HEK293 (cell line): ENCODE measurements at regions not wholly inside any gene's neighbourhood (a gene's known extent, or its start where the extent isn't known, plus 50 kb on each side); places are given as distances from the start of the nearest gene placed in this dataset.

Experiments
- CTCF ChIA-PET: fragments of 350-600 bp; formaldehyde crosslinking; extraction: SDS; loops from one replicate; lab custom pipeline; 2021; ENCODE audit warnings: antibody characterized with exemption; lab: Yijun Ruan, JAX
- POLR2A ChIA-PET: fragments of 300-600 bp; formaldehyde crosslinking; extraction: SDS; loops from one replicate; lab custom pipeline; 2020; ENCODE audit warnings: antibody characterized with exemption, inconsistent platforms; lab: Yijun Ruan, JAX
- H3K27ac ChIP-seq: fragments of 200-500 bp; sonication (Bioruptor generic); 2 replicates; pipeline ENCODE4 v1.5.1; 2014; ENCODE audit warnings: low read depth, low read length, control low read depth, inconsistent platforms; ENCODE audit errors: extremely low read depth
- H3K36me3 ChIP-seq, 2 experiments: fragments of 200-500 bp in 1 of 2; sonication (Bioruptor generic) in 1 of 2; 1 replicate in 1 of 2; 2 replicates in 1 of 2; pipeline ENCODE4 v1.5.1; 2014 to 2017; ENCODE audit warnings: inconsistent platforms in 2 of 2, low read length in 2 of 2; ENCODE audit not compliant: control insufficient read depth in 2 of 2, insufficient read depth in 1 of 2
- H3K4me1 ChIP-seq: fragments of 200-500 bp; sonication (Bioruptor generic); 2 replicates; pipeline ENCODE4 v1.5.1; 2014; ENCODE audit warnings: mild to moderate bottlenecking, low read length, inconsistent platforms; ENCODE audit not compliant: control insufficient read depth, insufficient read depth
- H3K4me3 ChIP-seq: 2 replicates; pipeline ENCODE4 v1.5.1; 2011; ENCODE audit warnings: low read depth, mild to moderate bottlenecking, control low read depth, low read length, moderate library complexity
- H3K9me3 ChIP-seq: fragments of 200-500 bp; sonication (Bioruptor generic); 2 replicates; pipeline ENCODE4 v1.5.1; 2014; ENCODE audit warnings: low read depth, low read length, inconsistent platforms; ENCODE audit not compliant: control insufficient read depth, insufficient read depth
- EGR2 ChIP-seq: fragments of 450-650 bp; formaldehyde crosslinking; IDR thresholded peaks from 2 replicates; pipeline ENCODE4 v1.5.1; 2016; ENCODE audit warnings: low read depth, missing biosample characterization, missing genetic modification characterization
- KLF8 ChIP-seq: fragments of 450-650 bp; formaldehyde crosslinking; IDR thresholded peaks from 2 replicates; pipeline ENCODE4 v1.5.1; 2016; ENCODE audit warnings: missing biosample characterization, missing genetic modification characterization
- OSR2 ChIP-seq: fragments of 450-650 bp; formaldehyde crosslinking; IDR thresholded peaks from 2 replicates; pipeline ENCODE4 v1.5.1; 2016; ENCODE audit warnings: missing biosample characterization, missing genetic modification characterization
- REPIN1 ChIP-seq: fragments of 450-650 bp; formaldehyde crosslinking; IDR thresholded peaks from 2 replicates; pipeline ENCODE4 v1.5.1; 2017; ENCODE audit warnings: missing biosample characterization, missing genetic modification characterization, low read depth
- WT1 ChIP-seq: fragments of 450-650 bp; formaldehyde crosslinking; IDR thresholded peaks from 2 replicates; pipeline ENCODE4 v1.5.1; 2016; ENCODE audit warnings: missing biosample characterization, missing genetic modification characterization
- ZFP37 ChIP-seq: fragments of 450-650 bp; formaldehyde crosslinking; IDR thresholded peaks from 2 replicates; pipeline ENCODE4 v1.5.1; 2016; ENCODE audit warnings: missing biosample characterization, missing genetic modification characterization
- ZNF10 ChIP-seq: fragments of 450-650 bp; formaldehyde crosslinking; IDR thresholded peaks from 2 replicates; pipeline ENCODE4 v1.5.1; 2017; ENCODE audit warnings: missing biosample characterization, missing genetic modification characterization
- ZNF140 ChIP-seq: fragments of 450-650 bp; formaldehyde crosslinking; IDR thresholded peaks from 2 replicates; pipeline ENCODE4 v1.5.1; 2016; ENCODE audit warnings: missing biosample characterization, missing genetic modification characterization
- ZNF211 ChIP-seq: fragments of 450-650 bp; formaldehyde crosslinking; IDR thresholded peaks from 2 replicates; pipeline ENCODE4 v1.5.1; 2016; ENCODE audit warnings: low read depth, missing biosample characterization, missing genetic modification characterization
- ZNF544 ChIP-seq: fragments of 450-650 bp; formaldehyde crosslinking; IDR thresholded peaks from 2 replicates; pipeline ENCODE4 v1.5.0; 2017; ENCODE audit warnings: missing biosample characterization, missing genetic modification characterization
- ZNF548 ChIP-seq: fragments of 450-650 bp; formaldehyde crosslinking; IDR thresholded peaks from 2 replicates; pipeline ENCODE4 v1.5.1; 2016; ENCODE audit warnings: missing biosample characterization, missing genetic modification characterization
- ZNF629 ChIP-seq: fragments of 450-650 bp; formaldehyde crosslinking; IDR thresholded peaks from 2 replicates; pipeline ENCODE4 v1.5.1; 2017; ENCODE audit warnings: missing biosample characterization, missing genetic modification characterization
- ZNF76 ChIP-seq: fragments of 450-650 bp; formaldehyde crosslinking; IDR thresholded peaks from 2 replicates; pipeline ENCODE4; 2016; ENCODE audit warnings: low read depth, missing biosample characterization, missing genetic modification characterization, borderline replicate concordance
- ZSCAN23 ChIP-seq: fragments of 450-650 bp; formaldehyde crosslinking; IDR thresholded peaks from 2 replicates; pipeline ENCODE4 v1.5.1; 2016; ENCODE audit warnings: missing biosample characterization, missing genetic modification characterization
- TF ChIP-seq, protein P1 (sequence below): fragments of 450-650 bp; formaldehyde crosslinking; IDR thresholded peaks from 2 replicates; pipeline ENCODE4 v1.5.1; 2017; ENCODE audit warnings: missing biosample characterization, missing genetic modification characterization
- TF ChIP-seq, protein P2 (sequence below): fragments of 450-650 bp; formaldehyde crosslinking; IDR thresholded peaks from 2 replicates; pipeline ENCODE4 v1.5.1; 2016; ENCODE audit warnings: missing biosample characterization, missing genetic modification characterization
- TF ChIP-seq, protein P3 (sequence below): fragments of 450-650 bp; formaldehyde crosslinking; conservative IDR thresholded peaks from 2 replicates; pipeline ENCODE4 v1.5.1; 2016; ENCODE audit warnings: low read depth, missing biosample characterization, missing genetic modification characterization

DNA sequence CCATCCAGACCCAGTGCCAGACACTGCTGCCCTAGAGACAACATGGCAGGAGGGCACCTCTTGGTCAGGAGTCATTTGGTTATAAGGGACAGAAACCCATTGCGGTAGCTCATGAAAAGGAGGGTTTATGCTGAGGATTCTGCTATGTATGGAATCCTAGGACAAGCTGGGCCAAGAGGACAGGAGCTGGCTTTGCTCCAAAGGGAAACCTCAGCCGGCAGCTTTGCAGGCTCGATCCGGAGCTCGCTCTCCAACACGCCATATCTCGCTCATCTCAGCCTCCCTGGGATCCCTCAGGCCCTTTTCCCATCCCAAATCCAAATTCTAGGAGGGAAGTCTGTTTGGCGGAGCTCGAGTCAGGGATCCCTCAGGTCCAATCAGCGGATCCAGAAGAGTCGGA, 345.7 kb downstream of the GLRX3 start (continued):
- TF ChIP-seq ZNF544 (tag by site-specific recombination) = no peak
- no peak for TF ChIP-seq ZFP37 (tag by site-specific recombination)
- TF ChIP-seq, protein P1, sequence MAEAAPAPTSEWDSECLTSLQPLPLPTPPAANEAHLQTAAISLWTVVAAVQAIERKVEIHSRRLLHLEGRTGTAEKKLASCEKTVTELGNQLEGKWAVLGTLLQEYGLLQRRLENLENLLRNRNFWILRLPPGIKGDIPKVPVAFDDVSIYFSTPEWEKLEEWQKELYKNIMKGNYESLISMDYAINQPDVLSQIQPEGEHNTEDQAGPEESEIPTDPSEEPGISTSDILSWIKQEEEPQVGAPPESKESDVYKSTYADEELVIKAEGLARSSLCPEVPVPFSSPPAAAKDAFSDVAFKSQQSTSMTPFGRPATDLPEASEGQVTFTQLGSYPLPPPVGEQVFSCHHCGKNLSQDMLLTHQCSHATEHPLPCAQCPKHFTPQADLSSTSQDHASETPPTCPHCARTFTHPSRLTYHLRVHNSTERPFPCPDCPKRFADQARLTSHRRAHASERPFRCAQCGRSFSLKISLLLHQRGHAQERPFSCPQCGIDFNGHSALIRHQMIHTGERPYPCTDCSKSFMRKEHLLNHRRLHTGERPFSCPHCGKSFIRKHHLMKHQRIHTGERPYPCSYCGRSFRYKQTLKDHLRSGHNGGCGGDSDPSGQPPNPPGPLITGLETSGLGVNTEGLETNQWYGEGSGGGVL = no peak
- TF ChIP-seq ZNF10 = no peak
- TF ChIP-seq, protein P2, sequence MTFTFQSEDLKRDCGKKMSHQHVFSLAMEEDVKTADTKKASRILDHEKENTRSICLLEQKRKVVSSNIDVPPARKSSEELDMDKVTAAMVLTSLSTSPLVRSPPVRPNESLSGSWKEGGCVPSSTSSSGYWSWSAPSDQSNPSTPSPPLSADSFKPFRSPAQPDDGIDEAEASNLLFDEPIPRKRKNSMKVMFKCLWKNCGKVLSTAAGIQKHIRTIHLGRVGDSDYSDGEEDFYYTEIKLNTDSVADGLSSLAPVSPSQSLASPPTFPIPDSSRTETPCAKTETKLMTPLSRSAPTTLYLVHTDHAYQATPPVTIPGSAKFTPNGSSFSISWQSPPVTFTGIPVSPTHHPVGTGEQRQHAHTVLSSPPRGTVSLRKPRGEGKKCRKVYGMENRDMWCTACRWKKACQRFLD = no peak
- TF ChIP-seq ZNF76 (tag by site-specific recombination) = no peak
- TF ChIP-seq ZNF211 (tag by site-specific recombination) = no peak

DNA sequence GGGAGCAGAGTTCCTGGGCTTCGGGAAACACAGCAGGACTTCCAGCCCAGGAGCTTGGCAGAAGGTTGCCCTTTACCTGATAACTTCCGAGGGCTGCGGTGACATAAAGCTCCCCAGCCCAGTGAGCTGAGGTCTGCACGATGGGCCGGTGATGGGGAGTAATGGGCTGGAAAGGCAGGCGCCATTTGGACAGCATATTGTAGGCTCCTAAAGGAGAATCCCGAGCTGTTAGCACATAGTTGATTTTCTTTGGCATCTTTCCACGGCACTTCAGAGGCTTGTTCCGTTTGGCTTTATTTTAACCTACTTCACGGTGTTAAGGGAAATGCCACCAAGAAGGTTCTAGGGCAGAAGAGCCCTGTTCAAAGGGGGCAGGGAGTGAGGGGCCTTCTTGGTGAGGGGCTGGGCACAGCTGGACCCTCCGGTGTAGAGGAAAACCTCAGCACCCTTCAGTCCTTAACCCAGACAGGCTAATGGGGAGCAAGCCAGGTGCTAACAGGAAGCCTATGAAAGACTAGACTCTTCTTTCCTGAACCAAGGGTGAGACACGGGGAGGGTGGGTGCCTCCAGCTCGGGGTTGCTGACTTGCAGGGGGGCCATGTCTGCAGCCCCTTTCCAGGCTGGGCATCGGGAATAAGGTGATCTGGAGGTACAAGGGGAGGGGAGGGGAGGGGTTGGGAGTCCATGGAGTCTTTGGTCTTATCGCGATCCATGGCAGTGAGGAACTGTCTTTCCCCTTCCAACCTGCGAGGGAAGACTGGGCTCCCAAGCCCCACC, 347.7 kb downstream of the GLRX3 start:
- CTCF ChIA-PET = no interaction called here
- TF ChIP-seq EGR2 (tag by site-specific recombination) (no peak), KLF8 (no peak)

DNA sequence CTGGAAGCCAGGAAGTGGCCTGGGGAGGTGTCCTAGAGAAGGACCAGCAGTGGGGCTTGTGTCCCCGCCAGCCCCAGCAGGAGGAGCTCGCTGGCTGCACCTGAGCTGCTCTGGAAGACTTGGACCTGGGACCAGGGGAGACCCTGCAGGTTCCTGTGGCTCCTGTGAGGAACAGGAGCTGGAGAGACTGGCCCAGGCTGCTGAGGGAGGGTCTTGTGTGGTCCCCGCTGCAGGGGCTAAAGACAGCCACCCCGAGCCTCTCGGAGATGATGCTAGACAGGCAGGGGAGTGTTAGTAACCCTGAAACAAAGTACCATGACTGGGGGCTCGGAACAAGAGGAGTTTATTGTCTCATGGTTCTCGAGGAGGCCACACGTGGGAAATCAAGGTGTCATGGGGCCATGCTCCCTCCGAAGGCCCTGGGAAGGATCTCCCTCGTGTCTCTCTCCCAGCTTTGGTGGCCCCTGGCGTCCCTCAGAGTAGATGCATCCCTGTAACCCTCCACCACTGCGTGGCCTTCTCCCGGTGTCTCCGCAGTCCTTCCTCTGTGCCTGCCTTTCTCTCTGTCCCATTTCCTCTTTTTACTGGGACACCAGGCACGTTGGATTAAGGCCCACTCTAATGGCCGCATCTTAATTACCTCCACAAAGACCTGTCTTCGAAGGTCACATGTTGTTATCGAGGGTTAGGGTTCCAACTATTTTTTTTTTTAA, 348.4 kb downstream of the GLRX3 start:
- Histone ChIP-seq H3K36me3 (no peaks in the 10 kb centered on the region), H3K4me3 (no peak overlapping the region), H3K9me3 (no peaks in the 10 kb centered on the region), H3K4me1 (no peaks in the 10 kb centered on the region), H3K27ac (no peak overlapping the region)
- POLR2A ChIA-PET = no interaction called here
- CTCF ChIA-PET = no interaction called here
- no peak for TF ChIP-seq WT1
- no peak for TF ChIP-seq REPIN1
- TF ChIP-seq ZSCAN23 (tag by site-specific recombination) = no peak
- no peak for TF ChIP-seq OSR2 (tag by site-specific recombination)
- no peak for TF ChIP-seq ZNF548 (tag by site-specific recombination)
- no peak for TF ChIP-seq ZNF629 (tag by site-specific recombination)
- TF ChIP-seq ZNF140 = no peak
- TF ChIP-seq, protein P3, sequence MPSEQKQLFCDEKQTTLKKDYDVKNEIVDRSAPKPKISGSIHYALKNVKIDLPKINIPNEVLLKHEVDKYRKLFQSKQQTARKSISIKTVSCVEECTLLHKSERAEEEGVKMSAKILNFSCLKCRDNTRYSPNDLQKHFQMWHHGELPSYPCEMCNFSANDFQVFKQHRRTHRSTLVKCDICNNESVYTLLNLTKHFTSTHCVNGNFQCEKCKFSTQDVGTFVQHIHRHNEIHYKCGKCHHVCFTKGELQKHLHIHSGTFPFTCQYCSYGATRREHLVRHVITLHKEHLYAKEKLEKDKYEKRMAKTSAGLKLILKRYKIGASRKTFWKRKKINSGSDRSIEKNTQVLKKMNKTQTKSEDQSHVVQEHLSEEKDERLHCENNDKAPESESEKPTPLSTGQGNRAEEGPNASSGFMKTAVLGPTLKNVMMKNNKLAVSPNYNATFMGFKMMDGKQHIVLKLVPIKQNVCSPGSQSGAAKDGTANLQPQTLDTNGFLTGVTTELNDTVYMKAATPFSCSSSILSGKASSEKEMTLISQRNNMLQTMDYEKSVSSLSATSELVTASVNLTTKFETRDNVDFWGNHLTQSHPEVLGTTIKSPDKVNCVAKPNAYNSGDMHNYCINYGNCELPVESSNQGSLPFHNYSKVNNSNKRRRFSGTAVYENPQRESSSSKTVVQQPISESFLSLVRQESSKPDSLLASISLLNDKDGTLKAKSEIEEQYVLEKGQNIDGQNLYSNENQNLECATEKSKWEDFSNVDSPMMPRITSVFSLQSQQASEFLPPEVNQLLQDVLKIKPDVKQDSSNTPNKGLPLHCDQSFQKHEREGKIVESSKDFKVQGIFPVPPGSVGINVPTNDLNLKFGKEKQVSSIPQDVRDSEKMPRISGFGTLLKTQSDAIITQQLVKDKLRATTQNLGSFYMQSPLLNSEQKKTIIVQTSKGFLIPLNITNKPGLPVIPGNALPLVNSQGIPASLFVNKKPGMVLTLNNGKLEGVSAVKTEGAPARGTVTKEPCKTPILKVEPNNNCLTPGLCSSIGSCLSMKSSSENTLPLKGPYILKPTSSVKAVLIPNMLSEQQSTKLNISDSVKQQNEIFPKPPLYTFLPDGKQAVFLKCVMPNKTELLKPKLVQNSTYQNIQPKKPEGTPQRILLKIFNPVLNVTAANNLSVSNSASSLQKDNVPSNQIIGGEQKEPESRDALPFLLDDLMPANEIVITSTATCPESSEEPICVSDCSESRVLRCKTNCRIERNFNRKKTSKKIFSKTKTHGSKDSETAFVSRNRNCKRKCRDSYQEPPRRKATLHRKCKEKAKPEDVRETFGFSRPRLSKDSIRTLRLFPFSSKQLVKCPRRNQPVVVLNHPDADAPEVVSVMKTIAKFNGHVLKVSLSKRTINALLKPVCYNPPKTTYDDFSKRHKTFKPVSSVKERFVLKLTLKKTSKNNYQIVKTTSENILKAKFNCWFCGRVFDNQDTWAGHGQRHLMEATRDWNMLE = no peak

More for the DNA sequence above, 347.7 kb downstream of the GLRX3 start:
- no peaks in the 10 kb centered on the region for H3K4me1 ChIP-seq
- H3K9me3 ChIP-seq = no peaks in the 10 kb centered on the region
- H3K4me3 ChIP-seq = no peak overlapping the region
- H3K36me3 ChIP-seq = no peaks in the 10 kb centered on the region
- POLR2A ChIA-PET = no interaction called here
- H3K27ac ChIP-seq = no peak overlapping the region
